Colon (tissue), 2 donors: ENCODE measurements at regions not wholly inside any gene's neighbourhood (a gene's known extent, or its start where the extent isn't known, plus 50 kb on each side); places are given as distances from the start of the nearest gene placed in this dataset.
"Not testable (repeated sequence)": the region's sequence is repeated elsewhere in the genome, so short reads cannot be mapped to it uniquely, and the experiment has no call there.

Source experiments
- FAIRE-seq: peaks from 2 replicates; lab custom pipeline; 2012; peaks lifted over from hg19 to GRCh38; lab: Jason Lieb, UNC
- donor health status: control.
- donor health status: control.

GRCh38 chr1:100628631-100629081, 90.7 kb downstream of the GPR88 start:
- no peak for FAIRE-seq

GRCh38 chr1:100629391-100629790, 90.2 kb upstream of the VCAM1 start:
- FAIRE-seq: no peak

- no peak for FAIRE-seq
Measured at GRCh38 chr1:100631015-100631551, 88.5 kb upstream of the VCAM1 start.

GRCh38 chr1:100642826-100643225, 76.7 kb upstream of the VCAM1 start:
- no peak for FAIRE-seq

- FAIRE-seq: peak; percentile 33
Measured at GRCh38 chr1:100643471-100644196, 75.9 kb upstream of the VCAM1 start.

- FAIRE-seq: no peak
Measured at GRCh38 chr1:100646001-100646400, 73.5 kb upstream of the VCAM1 start.

GRCh38 chr1:100649146-100649545, 70.4 kb upstream of the VCAM1 start:
- no peak for FAIRE-seq

GRCh38 chr1:100657876-100658715, 61.4 kb upstream of the VCAM1 start:
- no peak for FAIRE-seq

GRCh38 chr1:100658716-100659026, 60.9 kb upstream of the VCAM1 start:
- FAIRE-seq: no peak

- FAIRE-seq: no peak
Measured at GRCh38 chr1:100661176-100661575, 58.4 kb upstream of the VCAM1 start.

GRCh38 chr1:100668494-100668893, 51.0 kb upstream of the VCAM1 start:
- FAIRE-seq: not testable (repeated sequence)
